ENCODE measurements at regions not wholly inside any gene's neighbourhood (a gene's known extent, or its start where the extent isn't known, plus 50 kb on each side); places are given as distances from the start of the nearest gene placed in this dataset.

- DNase-seq = no peak
- Histone ChIP-seq H3K27me3 (ENCODE audit: control insufficient read depth in 3 of 3, insufficient read depth in 3 of 3, low read length in 2 of 3) (no peaks in the 10 kb centered on the region), H3K4me3 (no peak overlapping the region), H3K9me3 (ENCODE audit: control insufficient read depth in 4 of 4, insufficient read depth in 3 of 4, low read length in 3 of 4) (no peaks in the 10 kb centered on the region), H3K36me3 (ENCODE audit: control insufficient read depth in 4 of 4, insufficient read depth in 4 of 4, low read length in 4 of 4) (no peaks in the 10 kb centered on the region), H3K4me1 (ENCODE audit: control insufficient read depth in 5 of 5, insufficient read depth in 5 of 5, low read length in 5 of 5) (no peaks in the 10 kb centered on the region), H3K27ac (ENCODE audit: low read depth in 1 of 2, low read length in 1 of 2) (no peak overlapping the region), H3K9ac (ENCODE audit: insufficient read depth in 1 of 2, low read length in 2 of 2) (no peak overlapping the region)
- ATAC-seq (ENCODE audit: insufficient read depth, low FRiP score) = no peak
- WGBS, 2 donors = 45 to 56% methylated on average over 3 of the region's 3 CpGs
- TF ChIP-seq, protein P1, sequence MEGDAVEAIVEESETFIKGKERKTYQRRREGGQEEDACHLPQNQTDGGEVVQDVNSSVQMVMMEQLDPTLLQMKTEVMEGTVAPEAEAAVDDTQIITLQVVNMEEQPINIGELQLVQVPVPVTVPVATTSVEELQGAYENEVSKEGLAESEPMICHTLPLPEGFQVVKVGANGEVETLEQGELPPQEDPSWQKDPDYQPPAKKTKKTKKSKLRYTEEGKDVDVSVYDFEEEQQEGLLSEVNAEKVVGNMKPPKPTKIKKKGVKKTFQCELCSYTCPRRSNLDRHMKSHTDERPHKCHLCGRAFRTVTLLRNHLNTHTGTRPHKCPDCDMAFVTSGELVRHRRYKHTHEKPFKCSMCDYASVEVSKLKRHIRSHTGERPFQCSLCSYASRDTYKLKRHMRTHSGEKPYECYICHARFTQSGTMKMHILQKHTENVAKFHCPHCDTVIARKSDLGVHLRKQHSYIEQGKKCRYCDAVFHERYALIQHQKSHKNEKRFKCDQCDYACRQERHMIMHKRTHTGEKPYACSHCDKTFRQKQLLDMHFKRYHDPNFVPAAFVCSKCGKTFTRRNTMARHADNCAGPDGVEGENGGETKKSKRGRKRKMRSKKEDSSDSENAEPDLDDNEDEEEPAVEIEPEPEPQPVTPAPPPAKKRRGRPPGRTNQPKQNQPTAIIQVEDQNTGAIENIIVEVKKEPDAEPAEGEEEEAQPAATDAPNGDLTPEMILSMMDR (IDR thresholded peaks at IDR 0.05; ENCODE audit: control extremely low read depth, extremely low read depth) = no peak
Observed at GRCh38 chr5:127133071-127133470, 59.8 kb upstream of the C5orf63 start.

- Histone ChIP-seq H3K27me3 (ENCODE audit: control insufficient read depth in 3 of 3, insufficient read depth in 3 of 3, low read length in 2 of 3) (no peaks in the 10 kb centered on the region), H3K9ac (ENCODE audit: insufficient read depth in 1 of 2, low read length in 2 of 2) (no peak overlapping the region), H3K4me3 (no peak overlapping the region), H3K9me3 (ENCODE audit: control insufficient read depth in 4 of 4, insufficient read depth in 3 of 4, low read length in 3 of 4) (no peaks in the 10 kb centered on the region), H3K36me3 (ENCODE audit: control insufficient read depth in 4 of 4, insufficient read depth in 4 of 4, low read length in 4 of 4) (no peaks in the 10 kb centered on the region), H3K27ac (ENCODE audit: low read depth in 1 of 2, low read length in 1 of 2) (no peak overlapping the region), H3K4me1 (ENCODE audit: control insufficient read depth in 5 of 5, insufficient read depth in 5 of 5, low read length in 5 of 5) (no peaks in the 10 kb centered on the region)
- TF ChIP-seq, protein P1 (IDR thresholded peaks at IDR 0.05; ENCODE audit: control extremely low read depth, extremely low read depth) = no peak
- WGBS, 2 donors = 46 to 67% methylated on average over 3 of the region's 3 CpGs
- DNase-seq (no peak), ATAC-seq (ENCODE audit: insufficient read depth, low FRiP score) (no peak)
Observed at GRCh38 chr5:127136908-127137307, 63.6 kb upstream of the C5orf63 start.

DNA sequence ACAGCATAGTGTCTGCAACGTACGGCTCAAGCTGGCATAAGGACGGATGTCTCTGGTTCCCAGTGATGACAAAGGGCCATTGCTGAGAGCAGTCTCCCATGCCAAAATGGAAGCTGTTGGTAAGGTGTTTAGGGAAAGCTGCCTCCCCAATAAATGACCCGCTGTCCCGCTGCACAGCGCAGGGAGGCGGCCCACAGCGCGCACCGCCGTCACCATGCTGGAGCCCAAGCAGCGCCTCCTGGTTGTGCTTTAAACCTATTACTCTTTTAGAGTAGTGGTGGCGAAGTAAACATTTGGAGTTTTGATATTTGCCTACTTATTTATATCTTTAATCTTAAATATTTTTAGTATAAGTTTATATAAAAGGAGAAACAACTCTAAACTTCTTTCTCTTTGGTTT, 70.4 kb upstream of the C5orf63 start:
- TF ChIP-seq, protein P1 (IDR thresholded peaks at IDR 0.05; ENCODE audit: control extremely low read depth, extremely low read depth) = no peak
- Histone ChIP-seq H3K27ac (ENCODE audit: low read depth in 1 of 2, low read length in 1 of 2) (no peak overlapping the region), H3K27me3 (ENCODE audit: control insufficient read depth in 3 of 3, insufficient read depth in 3 of 3, low read length in 2 of 3) (no peaks in the 10 kb centered on the region), H3K9ac (ENCODE audit: insufficient read depth in 1 of 2, low read length in 2 of 2) (no peak overlapping the region), H3K4me1 (ENCODE audit: control insufficient read depth in 5 of 5, insufficient read depth in 5 of 5, low read length in 5 of 5) (no peaks in the 10 kb centered on the region), H3K36me3 (ENCODE audit: control insufficient read depth in 4 of 4, insufficient read depth in 4 of 4, low read length in 4 of 4) (no peaks in the 10 kb centered on the region), H3K9me3 (ENCODE audit: control insufficient read depth in 4 of 4, insufficient read depth in 3 of 4, low read length in 3 of 4) (no peaks in the 10 kb centered on the region), H3K4me3 (no peak overlapping the region)
- WGBS, 2 donors = 88 to 95% methylated on average over 13 of the region's 13 CpGs
- ATAC-seq (ENCODE audit: insufficient read depth, low FRiP score) = no peak
- DNase-seq = no peak

GRCh38 chr5:127153031-127153430, 79.7 kb upstream of the C5orf63 start:
- 89 to 93% methylated on average over 2 of the region's 2 CpGs for WGBS, 2 donors

More at GRCh38 chr5:127153031-127153430, 79.7 kb upstream of the C5orf63 start:
- H3K27ac ChIP-seq (ENCODE audit: low read depth in 1 of 2, low read length in 1 of 2) = no peak overlapping the region
- DNase-seq (no peak), ATAC-seq (ENCODE audit: insufficient read depth, low FRiP score) (no peak)
- H3K27me3 ChIP-seq (ENCODE audit: control insufficient read depth in 3 of 3, insufficient read depth in 3 of 3, low read length in 2 of 3) = no peaks in the 10 kb centered on the region
- no peaks in the 10 kb centered on the region for H3K4me1 ChIP-seq (ENCODE audit: control insufficient read depth in 5 of 5, insufficient read depth in 5 of 5, low read length in 5 of 5)
- H3K9me3 ChIP-seq (ENCODE audit: control insufficient read depth in 4 of 4, insufficient read depth in 3 of 4, low read length in 3 of 4) = peaks cover 0 to 2% (median 0%) of the 10 kb centered on the region in 4 donors
- no peak overlapping the region for H3K4me3 ChIP-seq
- TF ChIP-seq, protein P1 (IDR thresholded peaks at IDR 0.05; ENCODE audit: control extremely low read depth, extremely low read depth) = no peak
- H3K9ac ChIP-seq (ENCODE audit: insufficient read depth in 1 of 2, low read length in 2 of 2) = no peak overlapping the region
- no peaks in the 10 kb centered on the region for H3K36me3 ChIP-seq (ENCODE audit: control insufficient read depth in 4 of 4, insufficient read depth in 4 of 4, low read length in 4 of 4)

All from lung (tissue), 11 donors.